GM23248 (cell line): ENCODE measurements at regions not wholly inside any gene's neighbourhood (a gene's known extent, or its start where the extent isn't known, plus 50 kb on each side); places are given as distances from the start of the nearest gene placed in this dataset.

Experiments used
- DNase-seq: peaks from one replicate; pipeline ENCODE4 v3.0.0-alpha.2; 2015
- H2AFZ ChIP-seq: fragments of 200-600 bp; sonication (generic); 2 replicates; pipeline ENCODE4 v1.6.1; 2016; ENCODE audit warnings: antibody characterized with exemption
- H3F3A ChIP-seq: fragments of 200-600 bp; sonication (generic); 2 replicates; pipeline ENCODE4 v1.6.1; 2016; ENCODE audit warnings: mild to moderate bottlenecking, antibody characterized with exemption, mixed run types; ENCODE audit not compliant: insufficient read depth
- H3K27ac ChIP-seq: fragments of 200-600 bp; sonication (generic); 2 replicates; pipeline ENCODE4 v1.5.1; 2016; ENCODE audit warnings: mild to moderate bottlenecking
- H3K27me3 ChIP-seq: fragments of 200-600 bp; sonication (generic); replicated peaks from 2 replicates; pipeline ENCODE4 v1.6.1; 2016; ENCODE audit warnings: mild to moderate bottlenecking; ENCODE audit not compliant: insufficient read depth
- H3K36me3 ChIP-seq: fragments of 200-600 bp; sonication (generic); 2 replicates; pipeline ENCODE4 v1.6.1; 2016; ENCODE audit warnings: low read depth, mild to moderate bottlenecking
- H3K4me1 ChIP-seq: fragments of 200-600 bp; sonication (generic); 2 replicates; pipeline ENCODE4 v1.6.1; 2016; ENCODE audit warnings: mild to moderate bottlenecking; ENCODE audit not compliant: insufficient read depth
- H3K4me2 ChIP-seq: fragments of 200-600 bp; sonication (generic); one replicate; pipeline ENCODE4 v1.6.1; 2016; ENCODE audit warnings: mild to moderate bottlenecking; ENCODE audit not compliant: unreplicated experiment
- H3K4me3 ChIP-seq: fragments of 200-600 bp; sonication (generic); 2 replicates; pipeline ENCODE4 v1.5.1; 2016; ENCODE audit warnings: mild to moderate bottlenecking
- H3K79me2 ChIP-seq: fragments of 200-600 bp; sonication (generic); 2 replicates; pipeline ENCODE4 v1.6.1; 2016; ENCODE audit warnings: mild to moderate bottlenecking; ENCODE audit not compliant: insufficient read depth
- H3K9ac ChIP-seq: fragments of 200-600 bp; sonication (generic); 2 replicates; pipeline ENCODE4 v1.6.1; 2016; ENCODE audit warnings: mild to moderate bottlenecking
- H3K9me2 ChIP-seq: fragments of 200-600 bp; sonication (generic); 2 replicates; pipeline ENCODE4 v1.6.1; 2016; ENCODE audit warnings: mixed run types, mild to moderate bottlenecking, moderate library complexity; ENCODE audit not compliant: insufficient read depth
- H3K9me3 ChIP-seq: fragments of 200-600 bp; sonication (generic); one replicate; pipeline ENCODE4 v1.6.1; 2017; ENCODE audit warnings: low read depth
- H4K20me1 ChIP-seq: fragments of 200-600 bp; sonication (generic); 2 replicates; pipeline ENCODE4 v1.6.0; 2016; ENCODE audit not compliant: insufficient read depth
- EZH2 ChIP-seq: fragments of 200-600 bp; sonication (generic); IDR thresholded peaks from 2 replicates; pipeline ENCODE4 v1.6.1; 2018; ENCODE audit warnings: antibody characterized with exemption, mild to moderate bottlenecking; ENCODE audit not compliant: insufficient read depth, poor library complexity, severe bottlenecking
- EZH2phosphoT487 ChIP-seq: fragments of 200-600 bp; sonication (generic); IDR thresholded peaks from 2 replicates; pipeline ENCODE4 v1.6.1; 2018; ENCODE audit warnings: antibody characterized with exemption, moderate library complexity, mild to moderate bottlenecking, low read depth; ENCODE audit not compliant: insufficient read depth
- WGBS, 2 experiments: methylation state at CpG; one replicate each; pipeline ENCODE4 v1.1.6; 2015 to 2017; ENCODE audit warnings: low lambda C conversion rate in 2 of 2, low coverage in 1 of 2; ENCODE audit errors: missing lambda C conversion rate in 2 of 2; 5-methylcytosine and 5-hydroxymethylcytosine counted together
- in situ Hi-C: fragments of 300-500 bp; cut with MboI; formaldehyde crosslinking; loops from 2 replicates; pipeline ENCODE4 v1.15.0; 2020

DNA sequence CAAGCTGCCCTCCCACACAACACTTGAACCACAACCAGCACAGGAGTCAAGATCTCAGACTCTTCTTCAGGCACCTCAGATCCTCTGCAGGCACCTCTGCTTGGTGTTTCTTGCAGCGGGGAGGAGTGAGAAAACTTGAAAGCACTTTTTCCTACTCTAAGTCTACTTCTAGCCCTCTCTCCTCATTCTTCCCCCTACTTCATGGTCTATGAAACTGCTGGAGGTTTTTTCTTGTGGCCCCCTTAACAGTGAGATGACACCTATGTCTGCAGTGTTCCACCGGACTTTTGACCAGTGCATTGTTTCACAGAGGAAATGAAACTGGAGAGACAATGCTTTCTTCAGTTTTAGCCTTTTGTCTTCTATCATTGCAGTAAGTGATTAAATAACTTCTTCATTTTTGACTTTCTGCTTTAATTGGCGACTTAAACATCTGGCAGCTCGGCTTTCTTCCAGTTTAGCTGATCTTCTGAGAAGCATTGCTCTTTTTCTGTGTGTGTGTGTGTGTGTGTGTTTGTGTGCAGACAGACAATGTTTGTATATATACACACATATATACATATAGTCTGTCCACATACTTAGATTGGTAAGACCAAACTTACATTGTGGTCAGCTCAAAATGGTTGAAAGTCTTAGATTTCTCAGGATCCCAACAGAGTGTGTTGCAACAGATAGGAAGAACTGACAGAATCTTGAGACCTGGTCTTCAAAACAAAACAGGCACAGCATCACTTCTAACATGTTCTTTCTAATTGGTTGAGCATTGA, 1474.0 kb upstream of the TMEFF2 start:
- Histone ChIP-seq H3K9ac (no peak overlapping the region), H2AFZ (no peak overlapping the region), H3K27ac (no peak overlapping the region), H3K9me3 (no peaks in the 10 kb centered on the region), H3K27me3 (no peaks in the 10 kb centered on the region), H3K36me3 (no peaks in the 10 kb centered on the region), H3F3A (no peaks in the 10 kb centered on the region), H3K9me2 (no peaks in the 10 kb centered on the region), H3K79me2 (no peaks in the 10 kb centered on the region), H3K4me3 (no peak overlapping the region), H4K20me1 (no peaks in the 10 kb centered on the region), H3K4me1 (no peaks in the 10 kb centered on the region), H3K4me2 (no peak overlapping the region)
- in situ Hi-C loops: no loop called here
- no peak for DNase-seq
- TF ChIP-seq EZH2phosphoT487: no peak
- WGBS, 2 experiments: 26 to 35% methylated on average over 4 of the region's 4 CpGs

DNA sequence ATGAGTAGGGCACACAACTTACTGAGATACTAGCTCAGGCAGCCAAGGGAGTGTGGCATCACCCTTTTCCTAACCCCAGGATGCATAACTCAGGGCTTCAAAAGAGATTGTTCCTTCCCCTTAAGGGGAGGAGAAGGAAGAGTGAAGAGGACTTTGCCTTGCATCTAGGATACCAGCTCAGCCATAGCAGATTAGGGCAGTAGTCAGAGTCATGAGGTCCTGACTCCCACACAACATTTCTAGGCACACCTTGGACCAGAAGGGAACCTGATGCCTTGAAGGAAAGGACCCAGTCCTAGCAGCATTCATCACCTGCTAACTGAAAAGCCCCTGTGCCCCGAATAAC, 1433.2 kb upstream of the TMEFF2 start:
- in situ Hi-C loops: no loop called here
- WGBS, 2 experiments: 29 to 42% methylated on average over 1 of the region's 1 CpG

GRCh38 chr2:193627187-193627926, 1432.6 kb upstream of the TMEFF2 start:
- Histone ChIP-seq H3K79me2 (no peaks in the 10 kb centered on the region), H3K4me3 (no peak overlapping the region), H3K9me2 (no peaks in the 10 kb centered on the region), H2AFZ (no peak overlapping the region), H3K4me2 (no peak overlapping the region), H3K9me3 (no peaks in the 10 kb centered on the region), H3K9ac (no peak overlapping the region), H4K20me1 (no peaks in the 10 kb centered on the region), H3K27me3 (no peaks in the 10 kb centered on the region), H3F3A (no peaks in the 10 kb centered on the region), H3K36me3 (no peaks in the 10 kb centered on the region), H3K4me1 (no peaks in the 10 kb centered on the region), H3K27ac (no peak overlapping the region)
- DNase-seq: no peak
- WGBS, 2 experiments: 17 to 20% methylated on average over 3 of the region's 3 CpGs
- in situ Hi-C loops: no loop called here
- TF ChIP-seq EZH2 (no peak), EZH2phosphoT487 (no peak)

More for the DNA sequence above, 1433.2 kb upstream of the TMEFF2 start:
- DNase-seq: no peak
- H3K4me3 ChIP-seq: no peak overlapping the region
- H3K9me2 ChIP-seq: no peaks in the 10 kb centered on the region
- no peak overlapping the region for H3K4me2 ChIP-seq
- no peaks in the 10 kb centered on the region for H3F3A ChIP-seq
- no peak overlapping the region for H3K9ac ChIP-seq
- TF ChIP-seq EZH2 (no peak), EZH2phosphoT487 (no peak)
- no peaks in the 10 kb centered on the region for H3K9me3 ChIP-seq
- H3K4me1 ChIP-seq: no peaks in the 10 kb centered on the region
- H2AFZ ChIP-seq: no peak overlapping the region
- no peaks in the 10 kb centered on the region for H3K36me3 ChIP-seq
- no peaks in the 10 kb centered on the region for H3K79me2 ChIP-seq
- H3K27me3 ChIP-seq: no peaks in the 10 kb centered on the region
- H3K27ac ChIP-seq: no peak overlapping the region
- no peaks in the 10 kb centered on the region for H4K20me1 ChIP-seq

DNA sequence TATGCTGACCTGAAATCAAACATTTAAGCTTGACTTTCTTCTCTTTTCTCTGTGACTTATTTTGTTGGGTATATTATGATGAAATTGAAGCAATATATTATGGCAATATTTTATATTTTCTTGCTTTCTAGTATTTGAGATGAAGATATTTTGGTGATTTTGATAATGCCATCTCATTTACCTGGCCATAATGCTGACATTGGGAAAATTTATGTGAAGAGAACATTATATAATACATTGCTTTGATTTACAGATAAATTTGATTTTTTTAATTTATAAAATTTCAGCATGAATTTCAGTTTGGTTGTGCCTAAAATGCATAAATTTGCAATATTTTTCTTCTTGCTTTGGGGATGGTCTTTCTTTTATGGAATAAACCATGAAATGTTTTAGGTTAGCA, 1413.7 kb upstream of the TMEFF2 start:
- Histone ChIP-seq H3K9me3 (no peaks in the 10 kb centered on the region), H3K9me2 (no peaks in the 10 kb centered on the region), H3K4me2 (no peak overlapping the region), H3K4me3 (no peak overlapping the region), H3K79me2 (no peaks in the 10 kb centered on the region), H3K27me3 (no peaks in the 10 kb centered on the region), H2AFZ (no peak overlapping the region), H3K36me3 (no peaks in the 10 kb centered on the region), H3K27ac (no peak overlapping the region), H3K9ac (no peak overlapping the region), H3F3A (no peaks in the 10 kb centered on the region), H3K4me1 (no peaks in the 10 kb centered on the region), H4K20me1 (no peaks in the 10 kb centered on the region)
- no peak for DNase-seq
- TF ChIP-seq EZH2phosphoT487 (no peak), EZH2 (no peak)
- in situ Hi-C loops: no loop called here
